B cell (primary cell): ENCODE measurements at regions not wholly inside any gene's neighbourhood (a gene's known extent, or its start where the extent isn't known, plus 50 kb on each side); places are given as distances from the start of the nearest gene placed in this dataset.

Source experiments
- ATAC-seq: fragments of 200-7000 bp; cut with Tn5 transposase; one replicate; pipeline ENCODE4 v1.10.0; 2021; ENCODE audit warnings: low read depth, mild to moderate bottlenecking, moderate number of reproducible peaks, moderate library complexity
- CTCF ChIA-PET: fragments of 350-600 bp; sonication (Branson Sonifier 250); formaldehyde crosslinking; loops from one replicate; lab custom pipeline; 2021; ENCODE audit warnings: antibody characterized with exemption, inconsistent platforms; lab: Charles Lee
- POLR2A ChIA-PET: fragments of 350-600 bp; sonication (Branson Sonifier 250); formaldehyde crosslinking; loops from one replicate; lab custom pipeline; 2021; ENCODE audit warnings: antibody characterized with exemption; lab: Charles Lee
- DNase-seq: peaks from one replicate; pipeline ENCODE4 v3.0.0; 2013
- H2AFZ ChIP-seq: 2 replicates; pipeline ENCODE4 v1.6.1; 2012; ENCODE audit warnings: mild to moderate bottlenecking, low read depth, low read length; ENCODE audit not compliant: insufficient read depth, poor library complexity, severe bottlenecking
- H3K27ac ChIP-seq, 2 donors: 1 replicate in 1 of 2; 2 replicates in 1 of 2; pipeline ENCODE4 v1.5.1; 2012 to 2013; ENCODE audit warnings: low read length in 2 of 2, mild to moderate bottlenecking in 2 of 2, moderate library complexity in 1 of 2
- H3K27me3 ChIP-seq, 4 experiments: fragments of 200-600 bp in 1 of 4; sonication (generic) in 1 of 4; replicated peaks in 1 of 4; 1 replicate in 2 of 4; 2 replicates in 2 of 4; pipeline versions ENCODE4 v1.6.1 to v1.7.0; 2013 to 2016; ENCODE audit warnings: low read length in 3 of 4, mild to moderate bottlenecking in 2 of 4, mixed read lengths in 1 of 4, moderate library complexity in 1 of 4; ENCODE audit not compliant: insufficient read depth in 4 of 4, control insufficient read depth in 3 of 4; ENCODE audit errors: control extremely low read depth in 1 of 4
- H3K36me3 ChIP-seq, 2 experiments: replicated peaks in 1 of 2; 1 replicate in 1 of 2; 2 replicates in 1 of 2; pipeline versions ENCODE4 v1.6.1 to v1.7.1; 2013; ENCODE audit warnings: low read length in 1 of 2; ENCODE audit not compliant: insufficient read depth in 2 of 2, control insufficient read depth in 1 of 2; ENCODE audit errors: control extremely low read depth in 1 of 2, extremely low read depth in 1 of 2
- H3K4me1 ChIP-seq, 2 donors: fragments of 200-600 bp in 1 of 2; sonication (generic) in 1 of 2; 1 replicate in 1 of 2; 2 replicates in 1 of 2; pipeline versions ENCODE4 v1.5.1 to v1.6.1; 2013 to 2017; ENCODE audit warnings: low read length in 2 of 2; ENCODE audit not compliant: control insufficient read depth in 2 of 2, insufficient read depth in 2 of 2
- H3K4me2 ChIP-seq: replicated peaks from 2 replicates; pipeline ENCODE3; 2012; ENCODE audit warnings: mild to moderate bottlenecking, low read depth, low read length; ENCODE audit not compliant: poor library complexity, severe bottlenecking
- H3K4me3 ChIP-seq, 5 experiments: fragments of 200-600 bp in 1 of 5; sonication (generic) in 1 of 5; 1 replicate in 3 of 5; 2 replicates in 2 of 5; pipeline versions ENCODE4 v1.5.1 to v1.7.0; 2011 to 2016; ENCODE audit warnings: low read length in 4 of 5, mild to moderate bottlenecking in 4 of 5, low read depth in 2 of 5, control low read depth in 1 of 5, moderate library complexity in 1 of 5; ENCODE audit not compliant: insufficient read depth in 1 of 5; ENCODE audit errors: control extremely low read depth in 1 of 5, extremely low read depth in 1 of 5
- H3K79me2 ChIP-seq: fragments of 200-600 bp; sonication (generic); one replicate; pipeline ENCODE4 v1.6.0; 2016; ENCODE audit warnings: low read length; ENCODE audit not compliant: control insufficient read depth, insufficient read depth
- H3K9ac ChIP-seq: fragments of 200-600 bp; sonication (generic); 2 replicates; pipeline ENCODE4 v1.6.1; 2017; ENCODE audit warnings: mild to moderate bottlenecking, low read length, moderate library complexity
- H3K9me3 ChIP-seq, 3 donors: one replicate each; pipeline versions ENCODE4 v1.6.1 to v1.7.1; 2013; ENCODE audit warnings: low read length in 2 of 3; ENCODE audit not compliant: control insufficient read depth in 2 of 3, insufficient read depth in 1 of 3; ENCODE audit errors: control extremely low read depth in 1 of 3
- H4K20me1 ChIP-seq: 2 replicates; pipeline ENCODE4 v1.6.0; 2012; ENCODE audit warnings: mild to moderate bottlenecking, low read length; ENCODE audit not compliant: insufficient read depth, control insufficient read depth, poor library complexity, severe bottlenecking
- H3K27ac Mint-ChIP-seq: one replicate; pipeline ENCODE4 v1.8.0; 2021; ENCODE audit warnings: mixed read lengths
- H3K27me3 Mint-ChIP-seq: one replicate; pipeline ENCODE4 v1.8.0; 2021; ENCODE audit warnings: mixed read lengths
- H3K4me1 Mint-ChIP-seq: one replicate; pipeline ENCODE4 v1.8.0; 2021; ENCODE audit warnings: mixed read lengths
- H3K4me3 Mint-ChIP-seq: one replicate; pipeline ENCODE4 v1.8.0; 2021; ENCODE audit warnings: mixed read lengths
- H3K9me3 Mint-ChIP-seq: one replicate; pipeline ENCODE4 v1.8.0; 2022; ENCODE audit warnings: mixed read lengths; ENCODE audit not compliant: insufficient read depth
- EZH2 ChIP-seq: IDR thresholded peaks from 2 replicates; pipeline ENCODE4 v1.6.1; 2012; ENCODE audit warnings: borderline replicate concordance, low read depth, mild to moderate bottlenecking, moderate library complexity, low read length; ENCODE audit not compliant: insufficient read depth, poor library complexity, severe bottlenecking
- WGBS: methylation state at CpG from one replicate; pipeline ENCODE4 v1.1.5; 2013; ENCODE audit warnings: missing lambda C conversion rate; ENCODE audit not compliant: insufficient coverage; 5-methylcytosine and 5-hydroxymethylcytosine counted together
- intact Hi-C: fragments of 100-400 bp; cut with micrococcal nuclease; formaldehyde crosslinking; loops from one replicate; pipeline ENCODE4 v1.10.0; 2022
- TF ChIP-seq, protein P1 (sequence below): fragments of 200-600 bp; IDR thresholded peaks from one replicate; pipeline ENCODE4 v1.8.0; 2022; ENCODE audit warnings: antibody characterized with exemption, mild to moderate bottlenecking

- Mint-ChIP-seq H3K27me3 (no peaks in the 10 kb centered on the region), H3K4me3 (no peak overlapping the region), H3K4me1 (no peaks in the 10 kb centered on the region), H3K27ac (no peak overlapping the region), H3K9me3 (peaks cover 4% of the 10 kb centered on the region)
- Histone ChIP-seq H3K9me3 (peaks cover 0 to 13% (median 5%) of the 10 kb centered on the region in 3 donors), H3K9ac (no peak overlapping the region), H3K79me2 (no peaks in the 10 kb centered on the region), H3K4me1 (no peaks in the 10 kb centered on the region), H2AFZ (no peak overlapping the region), H3K4me3 (no peak overlapping the region), H3K27ac (no peak overlapping the region), H3K36me3 (no peaks in the 10 kb centered on the region), H4K20me1 (no peaks in the 10 kb centered on the region), H3K4me2 (no peak overlapping the region), H3K27me3 (no peaks in the 10 kb centered on the region)
- no peak for TF ChIP-seq EZH2
- TF ChIP-seq, protein P1, sequence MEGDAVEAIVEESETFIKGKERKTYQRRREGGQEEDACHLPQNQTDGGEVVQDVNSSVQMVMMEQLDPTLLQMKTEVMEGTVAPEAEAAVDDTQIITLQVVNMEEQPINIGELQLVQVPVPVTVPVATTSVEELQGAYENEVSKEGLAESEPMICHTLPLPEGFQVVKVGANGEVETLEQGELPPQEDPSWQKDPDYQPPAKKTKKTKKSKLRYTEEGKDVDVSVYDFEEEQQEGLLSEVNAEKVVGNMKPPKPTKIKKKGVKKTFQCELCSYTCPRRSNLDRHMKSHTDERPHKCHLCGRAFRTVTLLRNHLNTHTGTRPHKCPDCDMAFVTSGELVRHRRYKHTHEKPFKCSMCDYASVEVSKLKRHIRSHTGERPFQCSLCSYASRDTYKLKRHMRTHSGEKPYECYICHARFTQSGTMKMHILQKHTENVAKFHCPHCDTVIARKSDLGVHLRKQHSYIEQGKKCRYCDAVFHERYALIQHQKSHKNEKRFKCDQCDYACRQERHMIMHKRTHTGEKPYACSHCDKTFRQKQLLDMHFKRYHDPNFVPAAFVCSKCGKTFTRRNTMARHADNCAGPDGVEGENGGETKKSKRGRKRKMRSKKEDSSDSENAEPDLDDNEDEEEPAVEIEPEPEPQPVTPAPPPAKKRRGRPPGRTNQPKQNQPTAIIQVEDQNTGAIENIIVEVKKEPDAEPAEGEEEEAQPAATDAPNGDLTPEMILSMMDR = no peak
- no CpG with 5 or more reads among the region's 1 CpG for WGBS
- CTCF ChIA-PET = no interaction called here
- DNase-seq (no peak), ATAC-seq (no peak)
- POLR2A ChIA-PET = no interaction called here
- intact Hi-C loops = no loop called here
These were observed 1048.2 kb downstream of the SLC16A7 start for GRCh38 chr12:60644076-60644475.

- no peak overlapping the region for H3K27ac Mint-ChIP-seq
- POLR2A ChIA-PET = no interaction called here
These were observed 1071.1 kb downstream of the SLC16A7 start for GRCh38 chr12:60666895-60667294.

More at GRCh38 chr12:60666895-60667294, 1071.1 kb downstream of the SLC16A7 start:
- Mint-ChIP-seq H3K4me1 (no peaks in the 10 kb centered on the region), H3K27me3 (no peaks in the 10 kb centered on the region), H3K9me3 (peaks cover 12% of the 10 kb centered on the region), H3K4me3 (no peak overlapping the region)
- DNase-seq = no peak
- intact Hi-C loops = no loop called here
- no peaks in the 10 kb centered on the region for H3K27me3 ChIP-seq
- H3K4me2 ChIP-seq = no peak overlapping the region
- H3K79me2 ChIP-seq = no peaks in the 10 kb centered on the region
- H3K4me3 ChIP-seq = no peak overlapping the region
- no peaks in the 10 kb centered on the region for H4K20me1 ChIP-seq
- no peak overlapping the region for H2AFZ ChIP-seq
- H3K9me3 ChIP-seq = no peaks in the 10 kb centered on the region
- ATAC-seq = no peak
- WGBS = 100% methylated on average over 3 of the region's 5 CpGs
- no peak for TF ChIP-seq EZH2
- TF ChIP-seq, protein P1 = no peak
- CTCF ChIA-PET = no interaction called here
- no peak overlapping the region for H3K27ac ChIP-seq
- H3K36me3 ChIP-seq = no peaks in the 10 kb centered on the region
- H3K9ac ChIP-seq = no peak overlapping the region
- no peaks in the 10 kb centered on the region for H3K4me1 ChIP-seq
